ENCODE measurements at regions not wholly inside any gene's neighbourhood (a gene's known extent, or its start where the extent isn't known, plus 50 kb on each side); places are given as distances from the start of the nearest gene placed in this dataset.

DNA sequence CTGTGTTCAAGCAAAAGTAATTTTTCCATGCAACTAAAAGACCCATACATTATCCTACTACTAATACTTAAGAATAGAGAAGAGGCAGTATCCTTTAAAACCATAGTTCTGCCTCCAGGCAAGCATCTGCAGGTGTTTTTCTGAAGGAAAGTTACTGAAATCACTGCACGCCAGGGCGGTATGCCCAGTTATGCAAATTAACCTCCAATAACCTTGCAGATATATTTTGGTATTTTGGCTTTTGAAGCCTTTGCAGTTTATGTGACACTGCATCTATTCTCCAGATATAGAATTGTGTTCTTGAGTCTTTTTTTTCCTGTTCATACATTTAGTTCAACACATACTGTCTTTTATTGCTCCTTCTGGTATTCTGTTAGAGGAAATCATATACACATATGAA lies 346.2 kb upstream of the PDGFD start:
- no peaks in the 10 kb centered on the region for H3K9me3 ChIP-seq
- ATAC-seq (no peak), DNase-seq (no peak)
- H3K27me3 ChIP-seq, result no peaks in the 10 kb centered on the region
- TF ChIP-seq, protein P1, sequence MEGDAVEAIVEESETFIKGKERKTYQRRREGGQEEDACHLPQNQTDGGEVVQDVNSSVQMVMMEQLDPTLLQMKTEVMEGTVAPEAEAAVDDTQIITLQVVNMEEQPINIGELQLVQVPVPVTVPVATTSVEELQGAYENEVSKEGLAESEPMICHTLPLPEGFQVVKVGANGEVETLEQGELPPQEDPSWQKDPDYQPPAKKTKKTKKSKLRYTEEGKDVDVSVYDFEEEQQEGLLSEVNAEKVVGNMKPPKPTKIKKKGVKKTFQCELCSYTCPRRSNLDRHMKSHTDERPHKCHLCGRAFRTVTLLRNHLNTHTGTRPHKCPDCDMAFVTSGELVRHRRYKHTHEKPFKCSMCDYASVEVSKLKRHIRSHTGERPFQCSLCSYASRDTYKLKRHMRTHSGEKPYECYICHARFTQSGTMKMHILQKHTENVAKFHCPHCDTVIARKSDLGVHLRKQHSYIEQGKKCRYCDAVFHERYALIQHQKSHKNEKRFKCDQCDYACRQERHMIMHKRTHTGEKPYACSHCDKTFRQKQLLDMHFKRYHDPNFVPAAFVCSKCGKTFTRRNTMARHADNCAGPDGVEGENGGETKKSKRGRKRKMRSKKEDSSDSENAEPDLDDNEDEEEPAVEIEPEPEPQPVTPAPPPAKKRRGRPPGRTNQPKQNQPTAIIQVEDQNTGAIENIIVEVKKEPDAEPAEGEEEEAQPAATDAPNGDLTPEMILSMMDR (IDR thresholded peaks at IDR 0.05 in 4 of 5, conservative IDR thresholded peaks at IDR 0.05 in 1 of 5), result no peak
- no peak for TF ChIP-seq POLR2A (IDR thresholded peaks at IDR 0.05)
- H3K27ac ChIP-seq, result no peak overlapping the region
- H3K4me3 ChIP-seq, result no peak overlapping the region
- intact Hi-C loops (cut with DNase I; ENCODE audit: low total_unique reads), result no loop called here
- H3K4me1 ChIP-seq, result no peaks in the 10 kb centered on the region
- in situ Hi-C loops (cut with MboI; ENCODE audit: low sequenced_read_pairs in 4 of 4), result no loop called here
- no peaks in the 10 kb centered on the region for H3K36me3 ChIP-seq

DNA sequence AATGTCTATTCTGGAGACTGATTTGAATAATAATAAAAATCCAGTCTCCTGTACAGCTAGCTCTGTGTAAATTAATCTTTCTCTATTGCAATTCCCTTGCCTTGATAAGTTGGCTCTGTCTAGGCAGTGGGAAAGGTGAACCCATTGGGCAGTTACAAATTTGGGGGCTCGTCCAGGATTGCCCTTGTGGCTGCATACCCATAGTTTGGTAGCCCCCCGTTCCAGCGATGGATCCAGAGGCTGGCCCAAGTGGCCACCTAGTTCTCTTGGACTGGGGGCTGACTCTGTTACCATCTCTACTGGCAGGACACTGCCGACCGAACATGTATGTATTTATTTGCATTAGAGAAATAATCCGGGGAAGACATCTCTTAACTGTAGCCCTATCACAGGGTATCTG lies 326.2 kb upstream of the PDGFD start:
- H3K27me3 ChIP-seq, result no peaks in the 10 kb centered on the region
- no peak for TF ChIP-seq POLR2A (IDR thresholded peaks at IDR 0.05)
- TF ChIP-seq, protein P1 (IDR thresholded peaks at IDR 0.05 in 4 of 5, conservative IDR thresholded peaks at IDR 0.05 in 1 of 5), result no peak
- no peaks in the 10 kb centered on the region for H3K4me1 ChIP-seq
- no peak overlapping the region for H3K4me3 ChIP-seq
- peaks cover 0 to 3% (median 0%) of the 10 kb centered on the region in 3 donors for H3K9me3 ChIP-seq
- no peaks in the 10 kb centered on the region for H3K36me3 ChIP-seq
- no peak overlapping the region for H3K27ac ChIP-seq
- ATAC-seq (no peak), DNase-seq (no peak)
- in situ Hi-C loops (cut with MboI; ENCODE audit: low sequenced_read_pairs in 4 of 4) (no loop called here), intact Hi-C loops (cut with DNase I; ENCODE audit: low total_unique reads) (no loop called here)

DNA sequence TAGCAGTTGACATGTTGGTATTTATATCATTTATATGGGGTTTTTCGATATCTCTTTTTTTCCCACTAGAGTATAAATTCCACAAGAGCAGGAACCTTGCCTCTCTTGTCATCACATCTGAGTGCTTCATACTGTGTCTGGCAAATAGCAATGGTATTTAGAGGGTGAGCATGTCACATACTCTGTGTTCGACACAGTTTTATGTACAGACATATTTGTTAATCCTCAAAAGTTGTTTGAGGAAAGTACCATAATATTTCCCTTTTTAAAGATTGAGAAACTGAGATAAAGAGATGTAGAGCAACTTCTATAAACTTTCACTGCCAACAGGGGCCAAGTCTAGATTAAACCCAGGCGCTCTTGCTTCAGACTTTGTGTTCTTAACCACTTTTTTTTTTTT lies 324.6 kb upstream of the PDGFD start:
- TF ChIP-seq POLR2A (IDR thresholded peaks at IDR 0.05), result no peak
- in situ Hi-C loops (cut with MboI; ENCODE audit: low sequenced_read_pairs in 4 of 4), result no loop called here
- Histone ChIP-seq H3K27me3 (no peaks in the 10 kb centered on the region), H3K4me1 (no peaks in the 10 kb centered on the region), H3K9me3 (peaks cover 0 to 3% (median 0%) of the 10 kb centered on the region in 3 donors), H3K36me3 (no peaks in the 10 kb centered on the region), H3K27ac (no peak overlapping the region), H3K4me3 (no peak overlapping the region)
- intact Hi-C loops (cut with DNase I; ENCODE audit: low total_unique reads), result no loop called here
- ATAC-seq (no peak), DNase-seq (no peak)

DNA sequence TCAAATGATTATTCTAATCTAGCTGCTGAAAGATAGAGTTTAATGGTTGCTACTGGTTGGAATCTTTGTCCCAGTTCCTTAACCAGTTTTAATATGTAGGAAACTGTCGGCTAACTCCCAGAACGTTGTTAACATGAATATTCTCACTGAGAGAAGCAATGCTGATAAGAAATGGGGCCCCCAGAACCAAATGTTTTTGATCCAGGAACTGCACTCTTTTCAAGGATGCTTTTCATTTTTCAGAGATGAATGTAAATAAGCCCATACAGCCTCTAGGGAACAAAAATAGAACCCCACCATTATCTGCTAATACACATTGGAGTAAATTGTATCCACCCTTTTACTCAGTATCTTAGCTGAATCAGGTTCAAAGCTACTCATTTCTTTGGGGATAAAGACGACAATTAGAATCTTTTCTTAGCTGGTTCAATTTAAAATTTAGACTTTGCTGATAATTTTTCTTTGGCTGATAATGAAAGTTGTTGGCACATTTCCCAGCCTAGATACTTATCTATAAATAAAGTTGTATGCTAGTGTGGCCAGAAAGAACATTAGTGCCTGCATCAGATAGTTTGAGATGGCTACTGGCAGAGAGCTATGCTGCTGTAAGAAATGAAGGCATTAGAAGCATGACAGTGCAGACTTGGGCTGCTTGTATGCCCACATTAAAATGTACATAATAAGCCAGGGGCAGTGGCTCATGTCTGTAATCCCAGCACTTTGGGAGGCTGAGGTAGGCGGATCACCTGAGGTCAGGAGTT lies 323.3 kb upstream of the PDGFD start:
- H3K36me3 ChIP-seq, result no peaks in the 10 kb centered on the region
- no peak overlapping the region for H3K4me3 ChIP-seq
- no peak for DNase-seq
- TF ChIP-seq, protein P1 (IDR thresholded peaks at IDR 0.05 in 4 of 5, conservative IDR thresholded peaks at IDR 0.05 in 1 of 5), result no peak
- in situ Hi-C loops (cut with MboI; ENCODE audit: low sequenced_read_pairs in 4 of 4), result no loop called here
- H3K9me3 ChIP-seq, result peaks cover 0 to 3% (median 0%) of the 10 kb centered on the region in 3 donors
- no peak for ATAC-seq
- no peaks in the 10 kb centered on the region for H3K4me1 ChIP-seq
- no peak overlapping the region for H3K27ac ChIP-seq
- no peaks in the 10 kb centered on the region for H3K27me3 ChIP-seq
- intact Hi-C loops (cut with DNase I; ENCODE audit: low total_unique reads), result no loop called here

DNA sequence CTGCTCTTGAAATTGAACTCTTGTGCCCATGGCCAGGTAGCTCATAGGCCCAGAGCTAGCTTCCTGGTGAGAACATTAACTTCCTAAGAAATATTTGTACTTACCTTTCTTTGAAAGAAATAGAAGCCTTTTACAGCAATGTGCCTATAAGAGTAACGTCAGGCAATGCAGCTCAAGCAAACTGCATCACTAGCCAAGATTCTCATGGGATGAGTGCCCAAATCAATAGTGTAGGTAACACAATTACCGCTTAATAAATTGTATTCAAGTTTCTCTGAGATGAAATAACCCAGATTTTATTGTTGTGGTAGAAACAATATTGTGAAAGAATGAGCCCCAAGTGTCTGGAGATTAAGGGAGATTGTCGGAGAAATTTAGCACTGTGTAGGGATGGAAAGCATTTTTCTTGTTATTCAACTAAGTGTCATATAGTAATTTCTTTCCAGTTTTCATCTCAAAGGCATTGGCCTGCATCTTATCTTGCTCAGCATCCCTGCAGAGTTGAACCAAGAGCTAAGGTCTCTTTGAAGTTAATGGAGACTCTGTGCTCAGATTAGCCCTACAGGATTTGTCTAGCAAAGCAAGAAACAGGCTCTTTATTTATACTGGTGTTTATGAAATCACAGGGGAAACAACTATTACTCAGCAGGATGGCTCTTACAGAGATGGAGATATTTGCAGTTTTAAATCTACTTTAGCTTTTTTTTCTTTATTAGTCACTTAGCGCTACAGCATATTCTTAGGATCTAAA lies 321.0 kb upstream of the PDGFD start:
- H3K4me3 ChIP-seq, result no peak overlapping the region
- no peak overlapping the region for H3K27ac ChIP-seq
- H3K9me3 ChIP-seq, result no peaks in the 10 kb centered on the region
- in situ Hi-C loops (cut with MboI; ENCODE audit: low sequenced_read_pairs in 4 of 4), result no loop called here
- no peak for DNase-seq
- H3K27me3 ChIP-seq, result no peaks in the 10 kb centered on the region
- H3K36me3 ChIP-seq, result no peaks in the 10 kb centered on the region
- TF ChIP-seq, protein P1 (IDR thresholded peaks at IDR 0.05 in 4 of 5, conservative IDR thresholded peaks at IDR 0.05 in 1 of 5), result no peak
- no peak for TF ChIP-seq POLR2A (IDR thresholded peaks at IDR 0.05)
- no peaks in the 10 kb centered on the region for H3K4me1 ChIP-seq
- no peak for ATAC-seq
- intact Hi-C loops (cut with DNase I; ENCODE audit: low total_unique reads), result no loop called here
